ENCODE measurements at regions not wholly inside any gene's neighbourhood (a gene's known extent, or its start where the extent isn't known, plus 50 kb on each side); places are given as distances from the start of the nearest gene placed in this dataset.
"Not testable (repeated sequence)": the region's sequence is repeated elsewhere in the genome, so short reads cannot be mapped to it uniquely, and the experiment has no call there.

- DNase-seq, result no peak
Measured at GRCh38 chr16:8183176-8184099, 406.9 kb downstream of the TMEM114 start.

GRCh38 chr16:8182761-8183160 is 407.6 kb downstream of the TMEM114 start:
- DNase-seq, result no peak

- DNase-seq, result no peak
Measured at GRCh38 chr16:8179615-8180014, 410.7 kb downstream of the TMEM114 start.

GRCh38 chr16:8178271-8178670 is 412.0 kb downstream of the TMEM114 start:
- no peak for DNase-seq

- DNase-seq, result no peak
Measured at GRCh38 chr16:8175411-8175810, 414.9 kb downstream of the TMEM114 start.

- peak; percentile 68 for DNase-seq
Measured at GRCh38 chr16:8173111-8173644, 417.1 kb downstream of the TMEM114 start.

- DNase-seq, result no peak
Measured at GRCh38 chr16:8172551-8172950, 417.8 kb downstream of the TMEM114 start.

- DNase-seq, result peak; percentile 12
Measured at GRCh38 chr16:8168016-8168415, 422.3 kb downstream of the TMEM114 start.

GRCh38 chr16:8167436-8167835 is 422.9 kb downstream of the TMEM114 start:
- no peak for DNase-seq

GRCh38 chr16:8158051-8158450 is 432.3 kb downstream of the TMEM114 start:
- no peak for DNase-seq

- no peak for DNase-seq
Measured at GRCh38 chr16:8155275-8155674, 435.0 kb downstream of the TMEM114 start.

- no peak for DNase-seq
Measured at GRCh38 chr16:8146256-8147012, 443.9 kb downstream of the TMEM114 start.

- no peak for DNase-seq
Measured at GRCh38 chr16:8138666-8139065, 451.6 kb downstream of the TMEM114 start.

GRCh38 chr16:8137606-8138005 is 452.7 kb downstream of the TMEM114 start:
- no peak for DNase-seq

- no peak for DNase-seq
Measured at GRCh38 chr16:8130197-8130596, 460.1 kb downstream of the TMEM114 start.

GRCh38 chr16:8127070-8127469 is 463.2 kb downstream of the TMEM114 start:
- no peak for DNase-seq

- DNase-seq, result no peak
Measured at GRCh38 chr16:8126313-8126712, 464.0 kb downstream of the TMEM114 start.

GRCh38 chr16:8120001-8120400 is 470.3 kb downstream of the TMEM114 start:
- no peak for DNase-seq

GRCh38 chr16:8115814-8116213 is 474.5 kb downstream of the TMEM114 start:
- no peak for DNase-seq

- DNase-seq, result not testable (repeated sequence)
Measured at GRCh38 chr16:8114941-8115340, 475.4 kb downstream of the TMEM114 start.

GRCh38 chr16:8113843-8114242 is 476.5 kb downstream of the TMEM114 start:
- DNase-seq, result no peak

- DNase-seq, result no peak
Measured at GRCh38 chr16:8110572-8111514, 479.5 kb downstream of the TMEM114 start.
